PC-9 (cell line): ENCODE measurements at regions not wholly inside any gene's neighbourhood (a gene's known extent, or its start where the extent isn't known, plus 50 kb on each side); places are given as distances from the start of the nearest gene placed in this dataset.

Source experiments
- BruUV-seq: library from RNA; stranded (reverse); fragments of 400-500 nt; replicated peaks from 2 replicates; lab custom pipeline; 2021; lab: Mats Ljungman, UMichigan
- CTCF ChIA-PET: fragments of 300-600 bp; sonication (Branson Sonifier 250); formaldehyde crosslinking; loops from one replicate; lab custom pipeline; 2022; ENCODE audit warnings: antibody characterized with exemption; lab: Charles Lee
- POLR2A ChIA-PET: fragments of 300-600 bp; sonication (Branson Sonifier 250); formaldehyde crosslinking; loops from one replicate; lab custom pipeline; 2022; ENCODE audit warnings: antibody characterized with exemption; ENCODE audit not compliant: unreplicated experiment; lab: Charles Lee
- DNase-seq, 2 experiments: peaks; one replicate each; pipeline versions ENCODE4 v3.0.0 to v3.0.0-alpha.2; 2015 to 2022; ENCODE audit warnings: mixed read lengths in 1 of 2
- H2AFZ ChIP-seq: fragments of 200-600 bp; sonication (generic); 2 replicates; pipeline ENCODE4 v1.8.1; 2017; ENCODE audit warnings: antibody characterized with exemption
- H3F3A ChIP-seq: fragments of 200-600 bp; sonication (generic); 2 replicates; pipeline ENCODE4 v1.8.1; 2017; ENCODE audit warnings: antibody characterized with exemption, mild to moderate bottlenecking, low read depth; ENCODE audit not compliant: insufficient read depth
- H3K27ac ChIP-seq: fragments of 200-600 bp; sonication (generic); 2 replicates; pipeline ENCODE4 v1.6.1; 2016; ENCODE audit warnings: mixed run types
- H3K27me3 ChIP-seq: fragments of 200-600 bp; sonication (generic); 2 replicates; pipeline ENCODE4 v1.6.1; 2016; ENCODE audit warnings: low read depth, mixed run types; ENCODE audit not compliant: insufficient read depth
- H3K36me3 ChIP-seq: fragments of 200-600 bp; sonication (generic); 2 replicates; pipeline ENCODE4 v1.6.1; 2016; ENCODE audit warnings: low read depth, mixed run types
- H3K4me1 ChIP-seq: fragments of 200-600 bp; sonication (generic); replicated peaks from 2 replicates; pipeline ENCODE4 v1.6.1; 2016; ENCODE audit warnings: mixed run types; ENCODE audit not compliant: insufficient read depth
- H3K4me2 ChIP-seq: fragments of 200-600 bp; sonication (generic); 2 replicates; pipeline ENCODE4 v1.6.1; 2017; ENCODE audit warnings: mixed run types
- H3K4me3 ChIP-seq: fragments of 200-600 bp; sonication (generic); 2 replicates; pipeline ENCODE4 v1.6.1; 2016; ENCODE audit warnings: mixed run types
- H3K79me2 ChIP-seq: fragments of 200-600 bp; sonication (generic); 2 replicates; pipeline ENCODE4 v1.6.1; 2017; ENCODE audit warnings: low read depth, mixed run types
- H3K9me2 ChIP-seq: fragments of 200-600 bp; sonication (generic); 2 replicates; pipeline ENCODE4 v1.8.1; 2017; ENCODE audit warnings: mild to moderate bottlenecking; ENCODE audit not compliant: insufficient read depth
- H3K9me3 ChIP-seq: fragments of 200-600 bp; sonication (generic); 2 replicates; pipeline ENCODE4 v1.8.1; 2016; ENCODE audit warnings: low read depth; ENCODE audit not compliant: insufficient read depth
- H4K20me1 ChIP-seq: fragments of 200-600 bp; sonication (generic); 2 replicates; pipeline ENCODE4 v1.8.1; 2017; ENCODE audit not compliant: insufficient read depth
- EZH2 ChIP-seq: fragments of 200-600 bp; sonication (generic); IDR thresholded peaks from 2 replicates; pipeline ENCODE4 v1.8.0; 2017; ENCODE audit warnings: antibody characterized with exemption, low read depth
- intact Hi-C: fragments of 100-400 bp; cut with micrococcal nuclease; formaldehyde crosslinking; loops from one replicate; pipeline ENCODE4 v1.10.0; 2022; ENCODE audit not compliant: unreplicated experiment
- TF ChIP-seq, protein P1 (sequence below): fragments of 200-600 bp; sonication (generic); conservative IDR thresholded peaks from 2 replicates; pipeline ENCODE4 v1.6.1; 2017; ENCODE audit warnings: mixed run types, antibody characterized with exemption, mild to moderate bottlenecking, moderate library complexity

DNA sequence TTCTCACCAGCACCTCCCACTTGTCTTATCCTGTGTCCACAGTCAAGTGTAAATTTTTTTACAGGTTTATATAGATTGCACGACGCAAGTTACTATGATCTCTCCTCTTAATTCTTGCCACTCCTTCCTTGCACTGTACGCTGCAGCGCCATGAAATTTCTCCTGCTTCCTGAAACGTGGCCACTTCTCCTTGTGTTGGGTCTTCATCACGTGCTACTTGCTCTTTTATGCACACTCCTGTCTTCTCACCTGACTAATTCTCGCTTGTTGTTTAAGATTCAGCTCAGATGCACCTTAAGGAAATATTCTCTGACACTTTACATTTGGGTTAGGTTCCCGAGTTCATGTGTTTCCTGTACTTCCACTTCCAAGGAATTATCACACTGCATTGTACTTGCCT is 76.5 kb upstream of the ODAD2 start:
- intact Hi-C loops = no loop called here
- no peaks in the 10 kb centered on the region for H3K4me1 ChIP-seq
- CTCF ChIA-PET = no interaction called here
- H4K20me1 ChIP-seq = no peaks in the 10 kb centered on the region
- POLR2A ChIA-PET = no interaction called here
- no peaks in the 10 kb centered on the region for H3K9me3 ChIP-seq
- BruUV-seq = no TSS peak
- no peak for DNase-seq
- no peaks in the 10 kb centered on the region for H3K27me3 ChIP-seq
- H3K27ac ChIP-seq = no peak overlapping the region
- TF ChIP-seq EZH2 = no peak
- TF ChIP-seq, protein P1, sequence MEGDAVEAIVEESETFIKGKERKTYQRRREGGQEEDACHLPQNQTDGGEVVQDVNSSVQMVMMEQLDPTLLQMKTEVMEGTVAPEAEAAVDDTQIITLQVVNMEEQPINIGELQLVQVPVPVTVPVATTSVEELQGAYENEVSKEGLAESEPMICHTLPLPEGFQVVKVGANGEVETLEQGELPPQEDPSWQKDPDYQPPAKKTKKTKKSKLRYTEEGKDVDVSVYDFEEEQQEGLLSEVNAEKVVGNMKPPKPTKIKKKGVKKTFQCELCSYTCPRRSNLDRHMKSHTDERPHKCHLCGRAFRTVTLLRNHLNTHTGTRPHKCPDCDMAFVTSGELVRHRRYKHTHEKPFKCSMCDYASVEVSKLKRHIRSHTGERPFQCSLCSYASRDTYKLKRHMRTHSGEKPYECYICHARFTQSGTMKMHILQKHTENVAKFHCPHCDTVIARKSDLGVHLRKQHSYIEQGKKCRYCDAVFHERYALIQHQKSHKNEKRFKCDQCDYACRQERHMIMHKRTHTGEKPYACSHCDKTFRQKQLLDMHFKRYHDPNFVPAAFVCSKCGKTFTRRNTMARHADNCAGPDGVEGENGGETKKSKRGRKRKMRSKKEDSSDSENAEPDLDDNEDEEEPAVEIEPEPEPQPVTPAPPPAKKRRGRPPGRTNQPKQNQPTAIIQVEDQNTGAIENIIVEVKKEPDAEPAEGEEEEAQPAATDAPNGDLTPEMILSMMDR = no peak
- no peaks in the 10 kb centered on the region for H3F3A ChIP-seq
- no peak overlapping the region for H2AFZ ChIP-seq
- H3K4me3 ChIP-seq = no peak overlapping the region
- H3K79me2 ChIP-seq = no peaks in the 10 kb centered on the region
- no peaks in the 10 kb centered on the region for H3K36me3 ChIP-seq
- no peak overlapping the region for H3K4me2 ChIP-seq
- no peaks in the 10 kb centered on the region; the same call in 1 of the 2 replicates for H3K9me2 ChIP-seq

DNA sequence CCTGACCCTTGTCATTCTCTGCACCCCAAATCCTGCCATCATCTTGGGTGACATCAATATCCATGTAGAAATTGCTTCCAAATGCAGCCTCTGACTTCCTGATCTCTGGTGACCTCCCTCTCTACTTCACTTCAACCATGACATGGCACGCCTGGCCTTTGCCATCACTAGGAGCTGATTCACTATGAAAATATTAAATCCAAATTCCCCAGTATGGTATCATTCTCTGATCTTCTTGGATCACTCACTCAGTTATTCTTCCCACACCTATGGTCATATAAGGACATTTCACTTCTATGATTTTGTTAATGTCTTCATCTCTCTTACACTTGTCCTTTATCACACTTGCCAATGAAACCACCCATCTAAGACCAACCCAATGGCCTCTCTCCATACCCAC is 73.7 kb upstream of the ODAD2 start:
- Histone ChIP-seq H3K27me3 (no peaks in the 10 kb centered on the region), H3K27ac (no peak overlapping the region), H2AFZ (no peak overlapping the region), H3K9me3 (no peaks in the 10 kb centered on the region), H3K9me2 (no peaks in the 10 kb centered on the region; the same call in 1 of the 2 replicates), H3K4me2 (no peak overlapping the region), H3K4me3 (no peak overlapping the region), H3K36me3 (no peaks in the 10 kb centered on the region), H3K79me2 (no peaks in the 10 kb centered on the region), H3F3A (no peaks in the 10 kb centered on the region), H3K4me1 (no peaks in the 10 kb centered on the region), H4K20me1 (no peaks in the 10 kb centered on the region)
- intact Hi-C loops = no loop called here
- DNase-seq = no peak
- no peak for TF ChIP-seq EZH2
- TF ChIP-seq, protein P1 = no peak
- no TSS peak for BruUV-seq
- ChIA-PET POLR2A (no interaction called here), CTCF (no interaction called here)

DNA sequence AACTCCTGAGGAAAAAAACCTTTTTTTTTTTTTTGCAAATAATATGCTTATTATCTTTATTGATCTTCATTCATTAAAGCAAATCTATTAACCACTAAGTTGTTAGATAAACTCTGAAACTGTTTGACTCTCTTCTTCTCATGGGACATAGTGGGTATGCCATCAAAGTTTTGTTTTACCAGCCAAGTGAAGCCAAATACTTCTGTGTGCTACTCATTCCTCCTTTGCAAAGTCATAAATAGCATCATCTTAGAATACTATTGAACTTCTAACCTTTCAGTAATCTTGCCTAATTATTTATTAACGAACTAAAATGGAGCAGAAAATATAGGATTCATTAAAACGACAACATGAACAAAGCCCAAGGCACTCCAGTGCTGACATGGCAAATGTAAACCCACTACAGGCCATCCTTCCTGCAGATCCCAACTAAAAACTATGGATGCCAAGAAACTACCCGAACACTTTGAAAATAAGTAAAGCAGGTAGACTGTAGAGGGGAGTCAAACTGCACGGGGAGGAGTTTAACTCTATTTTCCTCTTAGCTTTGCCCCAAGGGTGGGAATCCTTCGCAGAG is 61.2 kb upstream of the ODAD2 start:
- Histone ChIP-seq H3K9me2 (no peaks in the 10 kb centered on the region), H3K4me2 (no peak overlapping the region), H3K79me2 (no peaks in the 10 kb centered on the region), H2AFZ (no peak overlapping the region), H3K36me3 (no peaks in the 10 kb centered on the region), H3K9me3 (no peaks in the 10 kb centered on the region), H3F3A (no peaks in the 10 kb centered on the region), H3K4me3 (no peak overlapping the region), H3K27me3 (no peaks in the 10 kb centered on the region), H3K27ac (no peak overlapping the region), H4K20me1 (no peaks in the 10 kb centered on the region), H3K4me1 (no peaks in the 10 kb centered on the region)
- no TSS peak for BruUV-seq
- DNase-seq = no peak
- no peak for TF ChIP-seq EZH2
- TF ChIP-seq, protein P1 = no peak
- POLR2A ChIA-PET = no interaction called here
- intact Hi-C loops = no loop called here
- CTCF ChIA-PET = no interaction called here
